Natural killer cell (primary cell): ENCODE measurements at regions not wholly inside any gene's neighbourhood (a gene's known extent, or its start where the extent isn't known, plus 50 kb on each side); places are given as distances from the start of the nearest gene placed in this dataset.

ENCODE experiments used
- ATAC-seq, 3 donors: fragments of 150-1000 bp in 2 of 3; fragments of 200-7000 bp in 1 of 3; cut with Tn5 transposase; 1 replicate in 1 of 3; 2 replicates in 2 of 3; pipeline ENCODE4 v1.10.0; 2021; ENCODE audit warnings: mild to moderate bottlenecking in 2 of 3, moderate library complexity in 2 of 3
- DNase-seq, 2 donors: peaks; one replicate each; pipeline versions ENCODE4 v3.0.0 to v3.0.0-alpha.2; 2013 to 2021; ENCODE audit warnings: mixed read lengths in 1 of 2
- H3K27ac ChIP-seq: one replicate; pipeline ENCODE4 v1.5.1; 2013; ENCODE audit warnings: mild to moderate bottlenecking, low read length
- H3K27me3 ChIP-seq: one replicate; pipeline ENCODE4 v1.6.1; 2013; ENCODE audit warnings: low read length; ENCODE audit not compliant: control insufficient read depth, insufficient read depth
- H3K36me3 ChIP-seq: one replicate; pipeline ENCODE4 v1.6.1; 2013; ENCODE audit warnings: low read length; ENCODE audit not compliant: control insufficient read depth, insufficient read depth
- H3K4me1 ChIP-seq: one replicate; pipeline ENCODE4 v1.6.1; 2013; ENCODE audit warnings: low read length; ENCODE audit not compliant: control insufficient read depth, insufficient read depth
- H3K4me3 ChIP-seq: one replicate; pipeline ENCODE4 v1.5.1; 2013; ENCODE audit warnings: low read length
- H3K9me3 ChIP-seq: one replicate; pipeline ENCODE4 v1.6.1; 2013; ENCODE audit warnings: low read length; ENCODE audit not compliant: control insufficient read depth, insufficient read depth
- H3K27ac Mint-ChIP-seq, 2 donors: one replicate each; pipeline ENCODE4 v1.8.0; 2022; ENCODE audit warnings: mild to moderate bottlenecking in 2 of 2, mixed read lengths in 2 of 2, moderate library complexity in 1 of 2
- H3K27me3 Mint-ChIP-seq, 2 donors: one replicate each; pipeline ENCODE4 v1.8.0; 2022; ENCODE audit warnings: low read depth in 2 of 2, mixed read lengths in 2 of 2
- H3K36me3 Mint-ChIP-seq: one replicate; pipeline ENCODE4 v1.8.0; 2022; ENCODE audit warnings: mixed read lengths
- H3K4me1 Mint-ChIP-seq, 2 donors: one replicate each; pipeline ENCODE4 v1.8.0; 2022; ENCODE audit warnings: mixed read lengths in 2 of 2
- H3K4me3 Mint-ChIP-seq: one replicate; pipeline ENCODE4 v1.8.0; 2022; ENCODE audit warnings: mild to moderate bottlenecking, moderate library complexity, mixed read lengths
- H3K9me3 Mint-ChIP-seq, 2 donors: one replicate each; pipeline ENCODE4 v1.8.0; 2022; ENCODE audit warnings: mixed read lengths in 2 of 2
- WGBS: methylation state at CpG from one replicate; pipeline ENCODE4 v1.1.7; 2013; ENCODE audit warnings: missing lambda C conversion rate; ENCODE audit not compliant: insufficient coverage; 5-methylcytosine and 5-hydroxymethylcytosine counted together
- intact Hi-C: fragments of 100-400 bp; cut with micrococcal nuclease; formaldehyde crosslinking; loops from one replicate; pipeline ENCODE4 v1.14.2; 2022
- TF ChIP-seq, protein P1 (sequence below): fragments of 200-600 bp; IDR thresholded peaks from one replicate; pipeline ENCODE4 v1.8.0; 2022; ENCODE audit warnings: antibody characterized with exemption

DNA sequence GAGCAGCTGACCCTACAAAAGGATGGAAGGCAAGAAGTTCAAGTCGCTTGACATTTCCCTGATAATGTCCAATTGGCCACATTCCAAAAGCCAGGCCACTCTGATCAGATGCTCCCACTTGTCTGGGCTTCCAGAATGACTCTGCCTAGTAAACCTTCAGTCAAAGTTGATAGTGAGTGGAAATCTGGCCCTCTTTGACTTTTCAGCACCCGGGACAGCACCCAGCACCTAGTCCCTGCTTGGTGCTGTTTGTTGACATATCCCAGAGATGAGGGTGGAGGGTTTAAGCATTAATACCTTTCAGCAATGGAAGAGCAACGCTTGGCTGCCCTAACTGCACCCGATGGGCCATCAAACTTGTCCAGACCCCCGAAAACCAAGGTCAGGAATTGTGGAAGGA lies 131.3 kb downstream of the AIPL1 start:
- Mint-ChIP-seq H3K4me3 (no peak overlapping the region), H3K27me3 (peaks cover 16 to 21% of the 10 kb centered on the region in 2 donors), H3K9me3 (peaks cover 0 to 4% of the 10 kb centered on the region in 2 donors), H3K36me3 (no peaks in the 10 kb centered on the region), H3K27ac (no peak overlapping the region), H3K4me1 (no peaks in the 10 kb centered on the region)
- no peak overlapping the region for H3K4me3 ChIP-seq
- no peaks in the 10 kb centered on the region for H3K9me3 ChIP-seq
- 22% methylated on average over 5 of the region's 5 CpGs for WGBS
- intact Hi-C loops = no loop called here
- TF ChIP-seq, protein P1, sequence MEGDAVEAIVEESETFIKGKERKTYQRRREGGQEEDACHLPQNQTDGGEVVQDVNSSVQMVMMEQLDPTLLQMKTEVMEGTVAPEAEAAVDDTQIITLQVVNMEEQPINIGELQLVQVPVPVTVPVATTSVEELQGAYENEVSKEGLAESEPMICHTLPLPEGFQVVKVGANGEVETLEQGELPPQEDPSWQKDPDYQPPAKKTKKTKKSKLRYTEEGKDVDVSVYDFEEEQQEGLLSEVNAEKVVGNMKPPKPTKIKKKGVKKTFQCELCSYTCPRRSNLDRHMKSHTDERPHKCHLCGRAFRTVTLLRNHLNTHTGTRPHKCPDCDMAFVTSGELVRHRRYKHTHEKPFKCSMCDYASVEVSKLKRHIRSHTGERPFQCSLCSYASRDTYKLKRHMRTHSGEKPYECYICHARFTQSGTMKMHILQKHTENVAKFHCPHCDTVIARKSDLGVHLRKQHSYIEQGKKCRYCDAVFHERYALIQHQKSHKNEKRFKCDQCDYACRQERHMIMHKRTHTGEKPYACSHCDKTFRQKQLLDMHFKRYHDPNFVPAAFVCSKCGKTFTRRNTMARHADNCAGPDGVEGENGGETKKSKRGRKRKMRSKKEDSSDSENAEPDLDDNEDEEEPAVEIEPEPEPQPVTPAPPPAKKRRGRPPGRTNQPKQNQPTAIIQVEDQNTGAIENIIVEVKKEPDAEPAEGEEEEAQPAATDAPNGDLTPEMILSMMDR = no peak
- ATAC-seq (no peak), DNase-seq (no peak)
- no peak overlapping the region for H3K27ac ChIP-seq
- no peaks in the 10 kb centered on the region for H3K4me1 ChIP-seq
- no peaks in the 10 kb centered on the region for H3K27me3 ChIP-seq
- no peaks in the 10 kb centered on the region for H3K36me3 ChIP-seq

DNA sequence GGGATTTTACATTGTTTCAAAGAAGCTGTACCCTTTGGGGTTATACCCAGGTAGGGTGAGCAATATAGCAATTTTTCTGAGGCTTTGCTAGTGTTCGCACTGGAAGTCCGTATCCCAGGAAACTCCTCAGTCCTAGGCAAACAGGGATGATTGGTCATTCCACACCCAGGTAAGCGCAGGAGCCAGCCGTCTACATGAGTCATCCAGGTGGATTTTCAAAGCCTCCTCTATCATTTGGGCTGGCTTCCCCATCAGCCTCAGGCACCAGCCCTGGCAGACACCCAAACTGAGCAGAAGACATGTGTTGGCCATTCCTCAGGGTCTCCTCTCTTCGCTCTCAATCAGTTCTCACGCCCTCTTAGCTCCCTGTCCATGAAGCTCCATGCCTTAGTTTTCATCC lies 135.6 kb downstream of the AIPL1 start:
- DNase-seq = no peak
- TF ChIP-seq, protein P1 = no peak
- Histone ChIP-seq H3K9me3 (no peaks in the 10 kb centered on the region), H3K36me3 (no peaks in the 10 kb centered on the region), H3K4me3 (no peak overlapping the region), H3K27me3 (no peaks in the 10 kb centered on the region), H3K27ac (no peak overlapping the region), H3K4me1 (no peaks in the 10 kb centered on the region)
- no peak overlapping the region for H3K4me3 Mint-ChIP-seq
- intact Hi-C loops = no loop called here
- H3K9me3 Mint-ChIP-seq = peaks cover 0 to 2% of the 10 kb centered on the region in 2 donors
- H3K36me3 Mint-ChIP-seq = no peaks in the 10 kb centered on the region
- H3K4me1 Mint-ChIP-seq = no peaks in the 10 kb centered on the region
- WGBS = 83% methylated on average over 6 of the region's 6 CpGs
- peaks cover 14 to 28% of the 10 kb centered on the region in 2 donors for H3K27me3 Mint-ChIP-seq
- ATAC-seq = no peak
- no peak overlapping the region for H3K27ac Mint-ChIP-seq

DNA sequence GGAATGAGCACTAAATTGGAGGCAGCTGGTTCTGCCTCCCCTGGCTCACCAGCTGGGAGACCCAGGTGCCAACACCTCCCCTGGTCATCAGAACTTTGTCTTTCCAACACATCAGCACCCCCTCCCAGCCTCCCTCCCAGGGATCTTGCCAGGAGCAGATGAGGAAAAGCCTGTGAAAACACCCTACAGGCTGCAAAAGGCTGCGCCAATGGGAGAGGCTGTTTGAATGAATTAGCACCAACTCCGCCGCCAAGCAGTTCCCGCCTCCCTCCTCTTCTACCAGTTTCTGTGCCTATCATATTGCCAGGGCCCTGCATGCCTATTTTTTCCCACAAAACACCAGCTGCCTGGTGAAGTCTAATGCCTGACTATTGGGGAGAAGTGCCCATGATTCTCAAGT lies 137.0 kb downstream of the AIPL1 start:
- TF ChIP-seq, protein P1 = no peak
- DNase-seq (no peak), ATAC-seq (no peak)
- WGBS = 73% methylated on average over 4 of the region's 4 CpGs
- no peak overlapping the region for H3K4me3 ChIP-seq
- H3K9me3 Mint-ChIP-seq = no peaks in the 10 kb centered on the region
- H3K4me3 Mint-ChIP-seq = no peak overlapping the region
- intact Hi-C loops = no loop called here
- H3K4me1 Mint-ChIP-seq = no peaks in the 10 kb centered on the region
- H3K9me3 ChIP-seq = no peaks in the 10 kb centered on the region
- H3K36me3 ChIP-seq = no peaks in the 10 kb centered on the region
- H3K27ac Mint-ChIP-seq = no peak overlapping the region
- H3K27me3 ChIP-seq = no peaks in the 10 kb centered on the region
- no peaks in the 10 kb centered on the region for H3K4me1 ChIP-seq
- H3K36me3 Mint-ChIP-seq = no peaks in the 10 kb centered on the region
- no peak overlapping the region for H3K27ac ChIP-seq
- H3K27me3 Mint-ChIP-seq = peaks cover 14 to 25% of the 10 kb centered on the region in 2 donors

DNA sequence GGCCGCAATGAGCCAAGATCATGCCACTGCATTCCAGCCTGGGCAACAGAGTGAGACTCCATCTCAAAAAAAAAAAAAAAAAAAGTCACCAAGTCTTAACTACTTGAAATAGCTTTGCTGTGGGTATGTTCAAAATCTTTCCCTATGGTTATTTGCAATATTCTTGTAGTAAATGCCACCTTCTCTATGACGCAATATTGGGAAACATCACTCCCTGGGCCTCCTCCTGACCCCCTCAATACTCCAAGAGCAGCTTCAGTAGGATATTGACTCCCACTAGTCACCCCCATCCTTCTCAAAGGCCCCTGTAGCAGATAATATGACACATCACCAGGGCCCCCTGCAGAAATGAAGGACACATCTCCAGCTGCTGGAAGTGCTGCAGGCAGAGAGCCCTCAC lies 137.8 kb downstream of the AIPL1 start:
- no peak for DNase-seq
- Histone ChIP-seq H3K9me3 (no peaks in the 10 kb centered on the region), H3K27me3 (no peaks in the 10 kb centered on the region), H3K36me3 (no peaks in the 10 kb centered on the region), H3K27ac (no peak overlapping the region), H3K4me3 (no peak overlapping the region), H3K4me1 (no peaks in the 10 kb centered on the region)
- no peak overlapping the region for H3K27ac Mint-ChIP-seq
- no peaks in the 10 kb centered on the region for H3K36me3 Mint-ChIP-seq
- intact Hi-C loops = no loop called here
- peaks cover 14 to 30% of the 10 kb centered on the region in 2 donors for H3K27me3 Mint-ChIP-seq
- WGBS = 82% methylated on average over 1 of the region's 2 CpGs
- H3K4me3 Mint-ChIP-seq = no peak overlapping the region
- H3K9me3 Mint-ChIP-seq = no peaks in the 10 kb centered on the region
- TF ChIP-seq, protein P1 = no peak
- ATAC-seq = no peak
- no peaks in the 10 kb centered on the region for H3K4me1 Mint-ChIP-seq
